Hepatocyte (in vitro differentiated cells): ENCODE measurements at regions not wholly inside any gene's neighbourhood (a gene's known extent, or its start where the extent isn't known, plus 50 kb on each side); places are given as distances from the start of the nearest gene placed in this dataset.

Experiments used
- DNase-seq: peaks from one replicate; pipeline ENCODE4 v3.0.0-alpha.2; 2016; ENCODE audit warnings: low spot score
- H2AFZ ChIP-seq: fragments of 200-600 bp; sonication (generic); 2 replicates; pipeline ENCODE4 v1.6.0; 2016; ENCODE audit warnings: antibody characterized with exemption, mild to moderate bottlenecking
- H3K27ac ChIP-seq: fragments of 200-600 bp; sonication (generic); 2 replicates; pipeline ENCODE4 v1.5.1; 2016; ENCODE audit warnings: mild to moderate bottlenecking
- H3K27me3 ChIP-seq: fragments of 200-600 bp; sonication (generic); 2 replicates; pipeline ENCODE4 v1.6.1; 2016
- H3K36me3 ChIP-seq: fragments of 200-600 bp; sonication (generic); replicated peaks from 2 replicates; pipeline ENCODE4 v1.5.1; 2016; ENCODE audit warnings: low read depth; ENCODE audit not compliant: insufficient read depth
- H3K4me1 ChIP-seq: fragments of 200-600 bp; sonication (generic); 2 replicates; pipeline ENCODE4 v1.5.1; 2016; ENCODE audit warnings: mild to moderate bottlenecking, moderate library complexity; ENCODE audit not compliant: insufficient read depth
- H3K4me2 ChIP-seq: fragments of 200-600 bp; sonication (generic); 2 replicates; pipeline ENCODE4 v1.6.0; 2016
- H3K4me3 ChIP-seq: fragments of 200-600 bp; sonication (generic); 2 replicates; pipeline ENCODE4 v1.5.1; 2016; ENCODE audit warnings: mild to moderate bottlenecking
- H3K79me2 ChIP-seq: fragments of 200-600 bp; sonication (generic); 2 replicates; pipeline ENCODE4 v1.6.0; 2017; ENCODE audit warnings: mild to moderate bottlenecking
- H3K9me2 ChIP-seq: fragments of 200-600 bp; sonication (generic); replicated peaks from 2 replicates; pipeline ENCODE4 v1.6.0; 2017; ENCODE audit warnings: mild to moderate bottlenecking; ENCODE audit not compliant: insufficient read depth
- H3K9me3 ChIP-seq: fragments of 200-600 bp; sonication (generic); 2 replicates; pipeline ENCODE4 v1.5.1; 2016; ENCODE audit warnings: low read depth, mild to moderate bottlenecking
- H4K20me1 ChIP-seq: fragments of 200-600 bp; sonication (generic); 2 replicates; pipeline ENCODE4 v1.6.0; 2016; ENCODE audit warnings: mild to moderate bottlenecking; ENCODE audit not compliant: insufficient read depth, poor library complexity, severe bottlenecking
- EZH2 ChIP-seq: fragments of 200-600 bp; sonication (generic); IDR thresholded peaks from 2 replicates; pipeline ENCODE4 v1.6.1; 2016; ENCODE audit warnings: antibody characterized with exemption, mild to moderate bottlenecking, borderline replicate concordance
- EZH2phosphoT487 ChIP-seq: fragments of 200-600 bp; sonication (generic); IDR thresholded peaks from one replicate; pipeline ENCODE4 v1.6.1; 2018; ENCODE audit warnings: antibody characterized with exemption, mild to moderate bottlenecking, low read depth, moderate library complexity; ENCODE audit not compliant: unreplicated experiment, severe bottlenecking
- WGBS: methylation state at CpG from one replicate; pipeline ENCODE4 v1.1.6; 2016; ENCODE audit warnings: low lambda C conversion rate; ENCODE audit errors: missing lambda C conversion rate; 5-methylcytosine and 5-hydroxymethylcytosine counted together
- TF ChIP-seq, protein P1 (sequence below): fragments of 200-600 bp; sonication (generic); IDR thresholded peaks from 2 replicates; pipeline ENCODE4 v1.5.1; 2016; ENCODE audit warnings: antibody characterized with exemption, mild to moderate bottlenecking; ENCODE audit not compliant: poor library complexity

DNA sequence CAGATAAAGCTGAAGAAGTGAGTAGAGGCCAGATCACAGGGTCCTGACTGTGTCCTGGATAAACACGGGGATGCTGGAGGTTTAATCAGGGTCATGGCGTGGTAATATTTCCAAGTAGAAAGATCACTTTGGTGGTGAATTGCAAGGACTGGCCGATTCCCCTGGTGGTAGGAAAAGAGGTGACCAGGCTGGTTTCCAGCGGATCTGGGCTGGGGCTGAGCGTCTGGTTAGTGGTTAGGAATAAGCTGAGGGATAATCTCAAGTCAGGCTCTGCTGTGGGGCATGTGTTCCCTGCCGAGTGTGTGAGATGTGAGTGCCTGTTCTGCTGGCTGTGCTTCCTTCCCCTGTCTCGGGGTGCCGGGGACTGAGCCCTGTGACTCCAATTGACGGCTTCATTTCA is 484.0 kb downstream of the TSN start:
- Histone ChIP-seq H3K4me3 (no peak overlapping the region), H3K27me3 (no peaks in the 10 kb centered on the region), H3K9me2 (no peaks in the 10 kb centered on the region), H3K9me3 (no peaks in the 10 kb centered on the region), H4K20me1 (no peaks in the 10 kb centered on the region), H3K4me1 (no peaks in the 10 kb centered on the region), H3K79me2 (no peaks in the 10 kb centered on the region), H2AFZ (no peak overlapping the region), H3K36me3 (no peaks in the 10 kb centered on the region), H3K27ac (no peak overlapping the region), H3K4me2 (no peak overlapping the region)
- DNase-seq = no peak
- TF ChIP-seq EZH2phosphoT487 = no peak
- TF ChIP-seq, protein P1, sequence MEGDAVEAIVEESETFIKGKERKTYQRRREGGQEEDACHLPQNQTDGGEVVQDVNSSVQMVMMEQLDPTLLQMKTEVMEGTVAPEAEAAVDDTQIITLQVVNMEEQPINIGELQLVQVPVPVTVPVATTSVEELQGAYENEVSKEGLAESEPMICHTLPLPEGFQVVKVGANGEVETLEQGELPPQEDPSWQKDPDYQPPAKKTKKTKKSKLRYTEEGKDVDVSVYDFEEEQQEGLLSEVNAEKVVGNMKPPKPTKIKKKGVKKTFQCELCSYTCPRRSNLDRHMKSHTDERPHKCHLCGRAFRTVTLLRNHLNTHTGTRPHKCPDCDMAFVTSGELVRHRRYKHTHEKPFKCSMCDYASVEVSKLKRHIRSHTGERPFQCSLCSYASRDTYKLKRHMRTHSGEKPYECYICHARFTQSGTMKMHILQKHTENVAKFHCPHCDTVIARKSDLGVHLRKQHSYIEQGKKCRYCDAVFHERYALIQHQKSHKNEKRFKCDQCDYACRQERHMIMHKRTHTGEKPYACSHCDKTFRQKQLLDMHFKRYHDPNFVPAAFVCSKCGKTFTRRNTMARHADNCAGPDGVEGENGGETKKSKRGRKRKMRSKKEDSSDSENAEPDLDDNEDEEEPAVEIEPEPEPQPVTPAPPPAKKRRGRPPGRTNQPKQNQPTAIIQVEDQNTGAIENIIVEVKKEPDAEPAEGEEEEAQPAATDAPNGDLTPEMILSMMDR = no peak
- TF ChIP-seq EZH2 = no peak
- 73% methylated on average over 9 of the region's 9 CpGs for WGBS

- Histone ChIP-seq H3K27ac (no peak overlapping the region), H3K9me3 (no peaks in the 10 kb centered on the region), H3K4me3 (no peak overlapping the region), H3K9me2 (no peaks in the 10 kb centered on the region), H3K4me1 (no peaks in the 10 kb centered on the region), H3K79me2 (no peaks in the 10 kb centered on the region), H3K36me3 (no peaks in the 10 kb centered on the region), H3K4me2 (no peak overlapping the region), H3K27me3 (no peaks in the 10 kb centered on the region), H4K20me1 (no peaks in the 10 kb centered on the region), H2AFZ (no peak overlapping the region)
- WGBS = 89% methylated on average over 3 of the region's 3 CpGs
- DNase-seq = no peak
- TF ChIP-seq, protein P1 = no peak
- TF ChIP-seq EZH2 (no peak), EZH2phosphoT487 (no peak)
Measured at GRCh38 chr2:122244598-122245229, 489.3 kb downstream of the TSN start.

DNA sequence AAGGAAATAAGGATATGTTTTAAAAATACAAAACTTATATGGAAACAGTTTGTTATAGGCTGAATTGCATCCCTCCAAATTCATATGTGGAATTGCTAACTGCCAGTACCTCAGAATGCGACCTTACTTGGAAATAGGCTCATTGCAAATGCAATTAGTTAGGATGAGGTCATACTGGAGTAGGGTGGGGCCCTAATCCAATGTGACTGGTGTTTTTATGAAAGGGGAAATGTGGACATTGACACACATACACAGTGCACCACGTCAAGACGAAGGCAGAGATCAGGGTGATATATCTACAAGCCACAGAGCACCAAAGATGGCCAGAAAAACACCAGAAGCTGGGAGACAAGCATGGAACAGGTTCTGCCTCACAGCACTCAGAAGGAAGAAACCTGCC is 494.2 kb downstream of the TSN start:
- H3K9me2 ChIP-seq = no peaks in the 10 kb centered on the region
- no peak overlapping the region for H2AFZ ChIP-seq
- no peak for DNase-seq
- no peaks in the 10 kb centered on the region for H3K79me2 ChIP-seq
- no peaks in the 10 kb centered on the region for H4K20me1 ChIP-seq
- no peaks in the 10 kb centered on the region for H3K36me3 ChIP-seq
- no peaks in the 10 kb centered on the region for H3K27me3 ChIP-seq
- no peak overlapping the region for H3K4me2 ChIP-seq
- H3K4me1 ChIP-seq = no peaks in the 10 kb centered on the region
- no peak overlapping the region for H3K4me3 ChIP-seq
- TF ChIP-seq, protein P1 = no peak
- TF ChIP-seq EZH2phosphoT487 = no peak
- TF ChIP-seq EZH2 = no peak
- H3K27ac ChIP-seq = no peak overlapping the region
- no peaks in the 10 kb centered on the region for H3K9me3 ChIP-seq
- 83% methylated on average over 3 of the region's 3 CpGs for WGBS
